ENCODE measurements at regions not wholly inside any gene's neighbourhood (a gene's known extent, or its start where the extent isn't known, plus 50 kb on each side); places are given as distances from the start of the nearest gene placed in this dataset.

DNA sequence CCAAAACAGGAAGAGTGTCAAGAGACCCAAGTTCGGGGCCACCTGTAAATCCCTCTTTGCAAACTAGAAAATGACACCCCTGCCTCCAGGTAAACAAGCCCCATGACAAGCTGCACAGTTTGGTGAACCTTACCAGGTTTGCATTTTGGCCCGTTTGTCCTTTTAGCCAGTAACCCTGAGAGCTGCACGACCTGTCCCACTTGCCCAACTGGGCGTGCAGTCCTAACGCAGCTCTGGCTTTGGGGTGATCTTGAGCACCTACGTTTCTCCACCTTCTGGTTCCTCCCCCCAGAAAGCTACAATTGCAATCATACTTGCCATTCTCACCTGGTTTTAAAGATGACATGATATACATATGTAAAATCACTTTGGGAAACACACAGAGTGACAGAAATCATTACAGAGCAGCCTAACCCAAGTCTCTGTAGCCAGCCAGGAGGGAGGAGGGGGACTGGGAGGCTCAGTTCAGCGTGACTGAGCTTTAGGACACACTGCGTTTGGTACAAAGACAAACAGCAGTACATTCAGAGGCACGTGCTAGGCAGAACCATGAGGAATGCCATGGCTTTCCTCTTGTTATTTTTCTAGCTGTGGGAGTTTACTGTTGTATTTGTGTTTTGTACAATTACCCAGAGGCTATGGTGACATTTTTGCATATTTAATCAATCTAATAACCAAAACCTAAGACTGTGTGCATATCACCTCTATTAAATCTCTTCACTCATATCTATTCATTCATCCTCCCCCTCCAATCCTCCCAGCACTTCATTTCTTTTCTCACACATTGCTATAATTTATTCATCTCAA lies 304.0 kb downstream of the IRS1 start:
- TF ChIP-seq EP300 (IDR thresholded peaks at IDR 0.05) (no peak), POLR2A (IDR thresholded peaks at IDR 0.05; ENCODE audit: low read depth) (no peak), POLR2AphosphoS5 (IDR thresholded peaks at IDR 0.05) (no peak)
- TF ChIP-seq, protein P1, sequence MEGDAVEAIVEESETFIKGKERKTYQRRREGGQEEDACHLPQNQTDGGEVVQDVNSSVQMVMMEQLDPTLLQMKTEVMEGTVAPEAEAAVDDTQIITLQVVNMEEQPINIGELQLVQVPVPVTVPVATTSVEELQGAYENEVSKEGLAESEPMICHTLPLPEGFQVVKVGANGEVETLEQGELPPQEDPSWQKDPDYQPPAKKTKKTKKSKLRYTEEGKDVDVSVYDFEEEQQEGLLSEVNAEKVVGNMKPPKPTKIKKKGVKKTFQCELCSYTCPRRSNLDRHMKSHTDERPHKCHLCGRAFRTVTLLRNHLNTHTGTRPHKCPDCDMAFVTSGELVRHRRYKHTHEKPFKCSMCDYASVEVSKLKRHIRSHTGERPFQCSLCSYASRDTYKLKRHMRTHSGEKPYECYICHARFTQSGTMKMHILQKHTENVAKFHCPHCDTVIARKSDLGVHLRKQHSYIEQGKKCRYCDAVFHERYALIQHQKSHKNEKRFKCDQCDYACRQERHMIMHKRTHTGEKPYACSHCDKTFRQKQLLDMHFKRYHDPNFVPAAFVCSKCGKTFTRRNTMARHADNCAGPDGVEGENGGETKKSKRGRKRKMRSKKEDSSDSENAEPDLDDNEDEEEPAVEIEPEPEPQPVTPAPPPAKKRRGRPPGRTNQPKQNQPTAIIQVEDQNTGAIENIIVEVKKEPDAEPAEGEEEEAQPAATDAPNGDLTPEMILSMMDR (IDR thresholded peaks at IDR 0.05): no peak
- Histone ChIP-seq H3K4me1 (no peaks in the 10 kb centered on the region), H3K9me3 (no peaks in the 10 kb centered on the region), H3K36me3 (no peaks in the 10 kb centered on the region), H3K27ac (replicated peaks in 1 of 4) (no peak overlapping the region), H3K27me3 (no peaks in the 10 kb centered on the region), H3K4me3 (no peak overlapping the region)
- intact Hi-C loops (cut with DNase I): no loop called here
- no peak for DNase-seq (ENCODE audit: extremely low spot score)
- WGBS: 91% methylated on average over 9 of the region's 9 CpGs

DNA sequence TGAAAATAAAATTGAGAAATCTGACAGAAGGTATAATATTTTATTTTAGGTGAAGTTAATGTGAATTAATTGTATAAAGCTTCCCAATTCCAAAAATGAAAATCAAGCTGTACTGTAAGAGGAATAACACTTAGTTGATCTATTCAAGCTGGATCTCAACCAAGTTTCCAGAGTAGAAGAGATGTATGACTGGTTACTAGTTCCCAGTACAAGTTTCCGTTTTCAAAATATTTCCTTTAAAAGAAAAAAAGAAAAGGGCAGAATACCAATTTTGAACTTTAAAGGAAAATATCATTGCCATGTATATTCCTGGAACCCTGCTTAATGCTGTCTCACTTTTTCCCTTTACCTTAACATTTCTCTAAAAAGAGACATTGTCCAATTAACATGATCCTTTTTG lies 308.5 kb downstream of the IRS1 start:
- no peak overlapping the region for H3K4me3 ChIP-seq
- intact Hi-C loops (cut with DNase I): no loop called here
- no peaks in the 10 kb centered on the region for H3K9me3 ChIP-seq
- no peak for DNase-seq (ENCODE audit: extremely low spot score)
- no peak overlapping the region for H3K27ac ChIP-seq (replicated peaks in 1 of 4)
- WGBS: 45% methylated on average over 1 of the region's 1 CpG
- H3K27me3 ChIP-seq: no peaks in the 10 kb centered on the region
- H3K36me3 ChIP-seq: no peaks in the 10 kb centered on the region
- no peaks in the 10 kb centered on the region for H3K4me1 ChIP-seq
- no peak for TF ChIP-seq POLR2A (IDR thresholded peaks at IDR 0.05; ENCODE audit: low read depth)
- TF ChIP-seq EP300 (IDR thresholded peaks at IDR 0.05): no peak
- TF ChIP-seq, protein P1 (IDR thresholded peaks at IDR 0.05): no peak
- no peak for TF ChIP-seq POLR2AphosphoS5 (IDR thresholded peaks at IDR 0.05)

DNA sequence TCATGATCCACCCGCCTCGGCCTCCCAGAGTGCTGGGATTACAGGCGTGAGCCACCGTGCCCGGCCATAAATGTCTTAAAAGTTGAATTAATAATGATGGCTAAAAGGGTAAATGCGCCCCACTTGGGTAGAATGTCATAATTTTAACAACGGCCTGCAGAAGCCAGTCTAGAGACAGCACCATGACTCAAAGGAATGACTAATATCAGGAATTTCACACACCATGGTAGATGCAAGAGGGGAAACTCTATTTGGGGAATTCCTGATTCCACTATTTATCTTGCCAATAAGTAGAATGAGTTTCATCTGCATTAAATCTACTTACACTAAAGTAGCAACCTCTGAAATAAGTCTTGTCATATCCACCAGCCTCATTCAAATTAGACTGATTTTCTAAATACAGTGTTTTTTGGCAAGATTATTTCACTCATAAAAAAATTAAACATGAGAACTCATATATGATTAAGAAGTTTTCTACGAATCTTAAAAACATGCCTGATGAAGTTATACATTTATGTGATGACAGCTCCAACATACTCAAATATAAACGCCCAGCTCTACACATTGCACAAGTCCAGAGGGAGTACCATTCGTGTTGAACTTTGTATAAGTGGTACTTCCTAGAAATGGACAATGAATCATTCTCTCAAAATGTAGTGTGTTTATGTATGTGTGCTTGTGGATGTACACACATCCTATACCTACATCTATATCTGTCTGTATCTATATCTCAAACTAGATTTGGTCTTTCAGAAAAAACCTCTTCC lies 309.7 kb downstream of the IRS1 start:
- H3K9me3 ChIP-seq: no peaks in the 10 kb centered on the region
- H3K4me1 ChIP-seq: peaks cover 0 to under 1% (median 0%) of the 10 kb centered on the region in 4 donors
- no peaks in the 10 kb centered on the region for H3K36me3 ChIP-seq
- no peak for DNase-seq (ENCODE audit: extremely low spot score)
- intact Hi-C loops (cut with DNase I): no loop called here
- no peak overlapping the region for H3K27ac ChIP-seq (replicated peaks in 1 of 4)
- H3K4me3 ChIP-seq: no peak overlapping the region
- TF ChIP-seq EP300 (IDR thresholded peaks at IDR 0.05): no peak
- TF ChIP-seq POLR2AphosphoS5 (IDR thresholded peaks at IDR 0.05): no peak
- TF ChIP-seq POLR2A (IDR thresholded peaks at IDR 0.05; ENCODE audit: low read depth): no peak
- TF ChIP-seq, protein P1 (IDR thresholded peaks at IDR 0.05): no peak
- no peaks in the 10 kb centered on the region for H3K27me3 ChIP-seq
- 84% methylated on average over 10 of the region's 10 CpGs for WGBS

DNA sequence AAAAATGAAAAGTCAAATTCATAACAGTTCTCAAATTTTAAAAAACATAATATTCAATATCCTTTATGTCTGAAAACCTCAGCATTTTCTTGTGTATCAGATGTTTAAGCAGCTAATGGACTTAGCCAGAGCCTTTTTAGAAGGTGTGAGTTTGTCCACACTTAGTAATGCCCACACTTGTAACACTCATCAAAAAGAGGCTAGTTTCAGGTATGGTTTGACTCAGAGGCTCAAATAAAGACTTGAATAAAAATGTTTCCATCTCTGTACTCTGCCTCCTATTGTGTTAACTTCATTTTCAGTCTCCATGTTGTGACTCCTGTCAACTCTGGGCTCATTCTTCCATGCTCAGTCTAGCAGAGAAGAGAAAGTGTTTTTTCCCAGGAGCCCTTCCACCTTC lies 311.6 kb downstream of the IRS1 start:
- no peaks in the 10 kb centered on the region for H3K27me3 ChIP-seq
- intact Hi-C loops (cut with DNase I): no loop called here
- TF ChIP-seq, protein P1 (IDR thresholded peaks at IDR 0.05): no peak
- TF ChIP-seq POLR2AphosphoS5 (IDR thresholded peaks at IDR 0.05) (no peak), POLR2A (IDR thresholded peaks at IDR 0.05; ENCODE audit: low read depth) (no peak), EP300 (IDR thresholded peaks at IDR 0.05) (no peak)
- no peak overlapping the region for H3K27ac ChIP-seq (replicated peaks in 1 of 4)
- H3K9me3 ChIP-seq: no peaks in the 10 kb centered on the region
- no peaks in the 10 kb centered on the region for H3K36me3 ChIP-seq
- H3K4me3 ChIP-seq: no peak overlapping the region
- DNase-seq (ENCODE audit: extremely low spot score): no peak
- H3K4me1 ChIP-seq: peaks cover 0 to 17% (median 15%) of the 10 kb centered on the region in 4 donors

Data from esophagus muscularis mucosa (tissue), 4 donors.